Neural progenitor cell (in vitro differentiated cells): ENCODE measurements at regions not wholly inside any gene's neighbourhood (a gene's known extent, or its start where the extent isn't known, plus 50 kb on each side); places are given as distances from the start of the nearest gene placed in this dataset.
"Not testable (repeated sequence)": the region's sequence is repeated elsewhere in the genome, so short reads cannot be mapped to it uniquely, and the experiment has no call there.

Experiments
- EZH2 ChIP-seq: fragments of 200-600 bp; sonication (generic); IDR thresholded peaks from 2 replicates; pipeline ENCODE4 v1.6.1; 2017; ENCODE audit warnings: antibody characterized with exemption, mild to moderate bottlenecking, moderate library complexity
- TF ChIP-seq, protein P1 (sequence below): fragments of 200-600 bp; sonication (generic); IDR thresholded peaks from 2 replicates; pipeline ENCODE4 v1.5.1; 2017; ENCODE audit warnings: antibody characterized with exemption, mild to moderate bottlenecking

DNA sequence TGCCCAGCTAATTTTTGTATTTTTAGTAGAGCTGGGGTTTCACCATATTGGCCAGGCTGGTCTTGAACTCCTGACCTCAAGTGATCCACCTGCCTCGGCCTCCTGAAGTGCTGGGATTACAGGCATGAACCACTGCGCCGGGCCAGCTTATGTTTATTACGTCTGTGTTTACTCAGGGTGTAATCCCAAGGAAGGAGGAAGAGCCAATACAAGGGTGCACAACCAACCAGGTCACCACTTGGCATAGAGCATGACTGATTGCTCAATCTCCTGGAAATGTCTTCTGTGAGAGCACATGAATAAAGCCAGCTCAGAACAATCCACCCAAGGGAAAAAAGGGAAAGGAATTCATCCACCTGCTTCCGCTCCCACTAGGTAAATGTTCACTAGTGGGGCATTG lies 54.7 kb upstream of the RALY start:
- TF ChIP-seq EZH2, result not testable (repeated sequence)
- TF ChIP-seq, protein P1, sequence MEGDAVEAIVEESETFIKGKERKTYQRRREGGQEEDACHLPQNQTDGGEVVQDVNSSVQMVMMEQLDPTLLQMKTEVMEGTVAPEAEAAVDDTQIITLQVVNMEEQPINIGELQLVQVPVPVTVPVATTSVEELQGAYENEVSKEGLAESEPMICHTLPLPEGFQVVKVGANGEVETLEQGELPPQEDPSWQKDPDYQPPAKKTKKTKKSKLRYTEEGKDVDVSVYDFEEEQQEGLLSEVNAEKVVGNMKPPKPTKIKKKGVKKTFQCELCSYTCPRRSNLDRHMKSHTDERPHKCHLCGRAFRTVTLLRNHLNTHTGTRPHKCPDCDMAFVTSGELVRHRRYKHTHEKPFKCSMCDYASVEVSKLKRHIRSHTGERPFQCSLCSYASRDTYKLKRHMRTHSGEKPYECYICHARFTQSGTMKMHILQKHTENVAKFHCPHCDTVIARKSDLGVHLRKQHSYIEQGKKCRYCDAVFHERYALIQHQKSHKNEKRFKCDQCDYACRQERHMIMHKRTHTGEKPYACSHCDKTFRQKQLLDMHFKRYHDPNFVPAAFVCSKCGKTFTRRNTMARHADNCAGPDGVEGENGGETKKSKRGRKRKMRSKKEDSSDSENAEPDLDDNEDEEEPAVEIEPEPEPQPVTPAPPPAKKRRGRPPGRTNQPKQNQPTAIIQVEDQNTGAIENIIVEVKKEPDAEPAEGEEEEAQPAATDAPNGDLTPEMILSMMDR, result not testable (repeated sequence)
